HUES64 (cell line): ENCODE measurements at regions not wholly inside any gene's neighbourhood (a gene's known extent, or its start where the extent isn't known, plus 50 kb on each side); places are given as distances from the start of the nearest gene placed in this dataset.
"Not testable (repeated sequence)": the region's sequence is repeated elsewhere in the genome, so short reads cannot be mapped to it uniquely, and the experiment has no call there.

Experiments
- H3K27ac ChIP-seq: 2 replicates; pipeline ENCODE4 v1.7.0; 2013; ENCODE audit warnings: low read depth, low read length, inconsistent platforms
- H3K27me3 ChIP-seq: 2 replicates; pipeline ENCODE4 v1.6.1; 2013; ENCODE audit warnings: mild to moderate bottlenecking, low read length; ENCODE audit not compliant: insufficient read depth
- H3K36me3 ChIP-seq: 2 replicates; pipeline ENCODE4 v1.6.1; 2013; ENCODE audit warnings: mild to moderate bottlenecking, low read length; ENCODE audit not compliant: insufficient read depth
- H3K4me1 ChIP-seq: 2 replicates; pipeline ENCODE4 v1.6.1; 2013; ENCODE audit warnings: mild to moderate bottlenecking, low read length, moderate library complexity; ENCODE audit not compliant: insufficient read depth
- H3K4me3 ChIP-seq: 2 replicates; pipeline ENCODE4 v1.5.1; 2013; ENCODE audit warnings: mild to moderate bottlenecking, low read length, moderate library complexity
- H3K9ac ChIP-seq: 2 replicates; pipeline ENCODE4 v1.6.1; 2013; ENCODE audit warnings: mild to moderate bottlenecking, low read depth, low read length
- H3K9me3 ChIP-seq: 2 replicates; pipeline ENCODE4 v1.6.1; 2013; ENCODE audit warnings: low read depth, low read length; ENCODE audit not compliant: insufficient read depth
- WGBS: fragments of 150-250, 120-280 bp; methylation state at CpG from one replicate; pipeline ENCODE4 v1.1.7; 2013; ENCODE audit warnings: missing lambda C conversion rate; 5-methylcytosine and 5-hydroxymethylcytosine counted together

DNA sequence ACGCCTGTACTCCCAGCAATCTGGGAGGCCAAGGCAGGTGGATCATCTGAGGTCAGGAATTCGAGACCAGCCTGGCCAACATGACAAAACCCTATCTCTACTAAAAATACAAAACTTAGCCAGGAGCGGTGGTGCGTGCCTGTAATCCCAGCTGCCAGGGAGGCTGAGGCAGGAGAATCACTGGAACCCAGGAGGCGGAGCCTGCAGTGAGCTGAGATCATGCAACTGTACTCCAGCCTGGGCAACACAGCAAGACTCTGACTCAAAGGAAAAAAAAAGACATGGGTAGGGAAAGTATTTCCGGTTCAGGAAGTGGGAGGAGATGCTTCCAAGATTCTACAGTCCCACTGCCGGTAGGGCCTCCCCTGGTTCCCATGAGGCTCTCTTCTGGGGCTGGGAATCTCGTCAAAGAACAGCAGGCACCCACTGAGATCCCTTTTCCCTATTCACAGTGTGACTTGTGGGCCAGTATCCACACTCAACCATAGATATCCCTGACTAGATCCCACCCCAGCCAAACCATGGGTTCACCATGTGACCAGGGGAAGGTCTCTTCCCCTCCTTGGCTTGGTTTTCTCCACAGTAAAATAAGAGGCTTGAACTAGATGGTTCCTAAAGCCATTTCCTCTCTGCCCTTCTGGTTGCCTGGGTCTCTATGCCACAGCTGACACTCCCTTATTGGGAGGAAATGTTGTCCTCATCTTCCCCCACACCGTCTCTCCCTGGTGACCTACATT is 443.3 kb downstream of the BUD13 start:
- Histone ChIP-seq H3K27ac (no peak overlapping the region), H3K9me3 (no peaks in the 10 kb centered on the region), H3K27me3 (no peaks in the 10 kb centered on the region), H3K4me3 (no peak overlapping the region), H3K4me1 (peaks cover 3% of the 10 kb centered on the region; the same call in 1 of the 2 replicates), H3K36me3 (no peaks in the 10 kb centered on the region), H3K9ac (no peak overlapping the region)
- 94% methylated on average over 9 of the region's 9 CpGs for WGBS

DNA sequence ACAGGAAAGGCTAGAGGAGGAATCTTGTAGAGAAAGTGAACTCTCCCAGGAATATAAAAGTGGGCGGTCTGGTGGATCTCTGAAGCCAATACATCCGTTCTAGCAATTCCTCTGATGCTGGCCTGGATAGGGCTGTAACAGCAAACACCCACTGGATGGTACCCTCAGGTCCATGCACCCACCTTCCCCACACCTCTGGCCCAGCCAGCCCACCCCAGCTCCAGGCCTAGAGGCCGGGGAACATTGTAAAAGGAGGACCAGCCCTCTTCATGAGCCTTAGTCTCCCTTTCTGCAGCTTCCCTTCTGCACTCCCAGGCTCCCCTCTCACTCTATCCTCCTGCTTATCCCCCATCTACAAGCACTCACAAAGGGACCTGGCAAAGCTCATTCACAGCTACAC is 443.9 kb downstream of the BUD13 start:
- H3K36me3 ChIP-seq = no peaks in the 10 kb centered on the region
- H3K27me3 ChIP-seq = no peaks in the 10 kb centered on the region
- 94% methylated on average over 3 of the region's 3 CpGs for whole genome bisulfite sequencing
- no peak overlapping the region for H3K4me3 ChIP-seq
- no peaks in the 10 kb centered on the region for H3K9me3 ChIP-seq
- no peaks in the 10 kb centered on the region for H3K4me1 ChIP-seq
- no peak overlapping the region for H3K9ac ChIP-seq
- no peak overlapping the region for H3K27ac ChIP-seq

DNA sequence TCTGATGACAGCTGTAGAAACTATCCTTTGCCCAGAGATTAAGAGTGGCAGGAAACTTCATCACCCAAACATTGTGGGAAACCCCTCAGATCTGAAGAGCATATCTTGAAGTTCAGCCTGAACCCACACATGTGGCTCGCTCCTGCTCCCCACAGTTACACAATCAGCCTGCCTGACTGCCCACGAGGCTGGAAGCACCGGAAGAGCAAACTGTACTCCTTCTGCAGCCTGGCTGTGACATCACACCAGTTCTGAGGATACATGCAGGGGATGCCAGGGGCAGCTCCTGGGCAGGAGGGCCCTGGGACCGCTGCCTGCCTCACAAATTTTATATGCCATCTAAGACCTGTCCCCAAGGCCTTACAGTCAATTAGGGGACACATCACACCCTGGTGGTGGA is 444.4 kb downstream of the BUD13 start:
- Histone ChIP-seq H3K27ac (no peak overlapping the region), H3K4me1 (no peaks in the 10 kb centered on the region), H3K9me3 (no peaks in the 10 kb centered on the region), H3K9ac (no peak overlapping the region), H3K36me3 (no peaks in the 10 kb centered on the region), H3K27me3 (no peaks in the 10 kb centered on the region), H3K4me3 (no peak overlapping the region)
- WGBS = 88% methylated on average over 4 of the region's 4 CpGs

DNA sequence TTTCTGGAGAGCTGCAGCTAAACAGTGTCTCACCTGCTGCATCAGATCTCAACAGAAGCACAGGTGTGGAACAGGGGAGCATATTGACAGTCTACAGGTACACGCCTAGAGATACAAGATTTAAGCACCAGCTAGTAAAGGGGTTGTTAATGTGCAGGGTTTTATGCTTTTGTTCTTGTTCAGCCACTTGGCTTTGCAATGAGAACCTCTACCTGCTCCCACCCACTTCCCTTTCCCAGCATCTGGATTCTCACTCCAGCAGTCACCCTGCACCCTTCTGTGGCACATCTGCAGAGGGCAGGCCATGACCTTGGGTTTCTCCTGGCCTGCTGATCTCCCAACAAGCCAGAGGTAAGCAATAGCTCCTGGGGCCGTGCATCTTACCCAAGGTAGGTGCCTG is 446.6 kb downstream of the BUD13 start:
- H3K27ac ChIP-seq = no peak overlapping the region
- no peaks in the 10 kb centered on the region for H3K36me3 ChIP-seq
- peaks cover 5% of the 10 kb centered on the region for H3K9me3 ChIP-seq
- WGBS = 88% methylated on average over 2 of the region's 2 CpGs
- no peaks in the 10 kb centered on the region for H3K27me3 ChIP-seq
- no peaks in the 10 kb centered on the region for H3K4me1 ChIP-seq
- no peak overlapping the region for H3K9ac ChIP-seq
- no peak overlapping the region for H3K4me3 ChIP-seq

DNA sequence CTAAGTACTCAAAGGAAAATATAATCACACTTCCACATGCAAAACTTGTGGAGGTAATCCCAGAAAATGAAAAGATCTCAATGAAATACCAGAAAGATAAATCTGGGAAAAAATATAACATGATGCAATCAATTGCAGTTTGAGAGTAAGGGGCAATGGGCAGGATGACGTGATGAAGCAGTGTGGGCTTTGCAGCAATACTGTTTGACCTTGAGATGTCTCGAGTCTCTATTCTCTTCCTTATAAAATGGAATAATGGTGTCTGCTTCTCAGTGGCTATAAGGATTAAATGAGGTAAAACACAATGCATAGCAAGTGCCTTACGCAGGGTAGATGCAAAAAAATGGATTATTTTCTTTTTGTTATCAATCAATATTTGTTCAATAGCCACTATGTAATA is 447.5 kb downstream of the BUD13 start:
- peaks cover 14% of the 10 kb centered on the region for H3K9me3 ChIP-seq
- H3K4me3 ChIP-seq = no peak overlapping the region
- no peaks in the 10 kb centered on the region for H3K27me3 ChIP-seq
- H3K27ac ChIP-seq = no peak overlapping the region
- no peak overlapping the region for H3K9ac ChIP-seq
- no peaks in the 10 kb centered on the region for H3K36me3 ChIP-seq
- 88% methylated on average over 3 of the region's 3 CpGs for WGBS
- no peaks in the 10 kb centered on the region for H3K4me1 ChIP-seq

DNA sequence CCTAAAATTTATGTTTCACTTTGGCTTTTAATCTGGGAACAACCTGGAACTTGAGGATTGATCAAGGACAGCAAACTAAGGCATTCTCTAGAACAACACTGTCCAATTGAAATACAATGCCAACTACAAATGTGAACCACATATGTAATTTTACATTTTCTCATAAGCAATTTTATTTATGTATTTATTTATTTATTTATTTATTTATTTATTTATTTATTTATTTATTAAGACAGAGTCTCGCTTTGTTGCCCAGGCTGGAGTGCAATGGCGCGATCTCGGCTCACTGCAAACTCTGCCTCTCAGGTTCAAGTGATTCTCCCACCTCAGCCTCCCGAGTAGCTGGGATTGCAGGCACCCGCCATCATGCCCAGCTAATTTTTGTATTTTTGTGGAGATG is 448.7 kb downstream of the BUD13 start:
- H3K4me3 ChIP-seq, H3K9ac ChIP-seq, H3K27ac ChIP-seq, H3K27me3 ChIP-seq, H3K36me3 ChIP-seq, H3K4me1 ChIP-seq: not testable (repeated sequence)
- H3K9me3 ChIP-seq = peaks cover 16% of the 10 kb centered on the region
- WGBS = 96% methylated on average over 6 of the region's 6 CpGs

DNA sequence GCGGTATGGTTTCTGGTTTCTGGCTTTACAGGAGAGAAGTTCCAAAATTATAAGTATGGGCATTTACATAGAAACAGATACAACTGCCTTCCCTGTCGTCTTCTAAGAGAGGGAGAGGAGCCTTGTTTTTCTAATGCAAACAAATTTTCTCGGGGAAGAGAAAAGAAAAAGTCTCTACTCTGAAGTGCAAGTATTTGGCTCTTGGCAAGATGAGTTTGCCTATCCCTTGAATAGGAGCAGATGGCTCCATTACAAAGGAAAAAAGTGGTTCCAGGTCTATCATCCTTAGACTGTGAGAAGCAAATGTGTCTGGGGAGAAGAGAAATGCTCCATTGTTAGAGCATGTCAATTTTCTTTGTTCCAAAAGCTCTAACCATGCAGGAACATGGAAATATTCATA is 455.6 kb downstream of the BUD13 start:
- Histone ChIP-seq H3K27ac (peak overlapping the region; percentile 45; the same call in 1 of the 2 replicates), H3K9ac (no peak overlapping the region), H3K4me3 (no peak overlapping the region), H3K36me3 (no peaks in the 10 kb centered on the region), H3K27me3 (no peaks in the 10 kb centered on the region), H3K9me3 (peaks cover 16% of the 10 kb centered on the region), H3K4me1 (peaks cover 24% of the 10 kb centered on the region)
- 22% methylated on average over 3 of the region's 3 CpGs for WGBS

DNA sequence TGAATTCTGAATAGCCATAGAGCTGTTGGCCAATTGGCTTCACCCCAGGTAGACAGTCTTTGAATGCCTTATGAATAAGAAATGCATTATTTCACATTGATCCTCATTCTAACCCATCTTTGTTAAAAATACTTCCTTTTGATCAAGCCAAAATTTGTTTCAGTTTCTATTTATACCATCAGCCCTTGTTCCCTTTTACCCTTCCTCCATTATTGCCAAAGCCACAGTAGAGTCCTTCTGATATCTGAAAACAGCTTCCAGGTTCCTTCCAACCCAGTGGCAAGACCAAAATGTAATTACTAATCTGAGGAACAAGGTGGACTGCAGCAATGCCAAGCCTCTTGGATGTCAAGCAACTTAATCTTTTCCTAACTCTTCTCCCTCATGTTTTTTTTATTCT is 458.8 kb downstream of the BUD13 start:
- H3K27ac ChIP-seq = no peak overlapping the region
- H3K9ac ChIP-seq = no peak overlapping the region
- H3K4me3 ChIP-seq = no peak overlapping the region
- no peaks in the 10 kb centered on the region for H3K9me3 ChIP-seq
- H3K27me3 ChIP-seq = no peaks in the 10 kb centered on the region
- H3K4me1 ChIP-seq = peaks cover 24% of the 10 kb centered on the region
- H3K36me3 ChIP-seq = no peaks in the 10 kb centered on the region

DNA sequence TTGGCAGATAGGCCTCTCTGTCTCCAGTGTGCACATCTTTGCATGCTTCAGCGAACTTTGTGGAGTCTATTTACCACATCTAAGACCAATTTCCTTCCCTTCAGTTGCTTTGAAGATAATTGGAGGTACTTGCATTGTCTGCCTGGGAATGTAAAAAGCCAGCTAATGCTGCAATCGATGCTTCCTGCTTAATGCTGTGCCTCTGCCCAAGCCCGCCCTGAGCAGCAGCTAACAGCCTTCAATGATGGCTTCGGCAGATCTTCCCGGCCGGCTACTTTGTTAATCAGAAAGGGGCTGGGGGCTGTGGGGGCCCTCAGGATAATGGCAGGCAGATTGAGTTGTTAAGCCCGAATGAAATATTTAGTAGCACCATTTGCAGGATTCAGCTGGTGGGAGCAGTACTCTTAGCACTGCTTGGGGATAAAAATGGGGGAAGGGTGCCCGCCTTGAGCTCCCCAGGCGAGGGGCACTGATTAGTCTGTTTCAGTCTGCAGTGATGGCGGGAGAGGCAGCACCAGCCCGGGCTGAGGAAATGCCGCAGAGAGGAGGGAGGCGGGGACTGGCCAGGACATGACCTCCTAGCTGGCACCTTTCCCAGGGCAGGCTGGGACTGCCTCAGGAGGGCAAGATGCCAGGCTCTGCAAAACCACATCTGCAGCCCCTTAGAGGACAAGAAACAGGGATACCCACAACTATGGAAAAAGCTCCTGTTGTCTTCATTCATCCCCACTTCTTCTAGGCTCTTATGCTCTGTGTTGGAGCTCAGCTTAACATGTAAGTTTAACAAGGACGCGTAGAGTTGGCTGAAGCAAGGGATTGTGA is 460.0 kb downstream of the BUD13 start:
- WGBS = 82% methylated on average over 15 of the region's 15 CpGs
- Histone ChIP-seq H3K4me1 (peaks cover 18% of the 10 kb centered on the region), H3K27me3 (no peaks in the 10 kb centered on the region), H3K4me3 (no peak overlapping the region), H3K9ac (no peak overlapping the region), H3K27ac (no peak overlapping the region), H3K9me3 (no peaks in the 10 kb centered on the region), H3K36me3 (no peaks in the 10 kb centered on the region)

DNA sequence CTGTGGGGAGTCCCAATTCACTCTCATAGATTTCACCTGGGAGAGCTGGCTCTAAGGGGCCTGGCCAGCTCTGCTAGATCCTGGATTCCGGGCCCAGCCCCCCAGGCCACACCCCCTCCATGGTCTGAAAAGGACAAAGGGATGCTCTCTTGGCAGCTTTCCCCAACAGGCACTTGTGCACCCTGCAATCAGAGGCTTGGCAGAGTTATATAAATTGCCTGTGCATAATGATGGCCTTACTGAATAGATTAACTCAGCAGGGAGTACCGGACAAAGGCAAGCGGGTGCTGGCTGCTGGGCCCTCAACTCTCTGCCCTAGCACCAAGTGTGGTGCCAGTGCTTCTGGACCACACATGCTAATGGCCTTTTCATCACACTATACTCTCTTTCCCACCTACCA is 461.6 kb downstream of the BUD13 start:
- Histone ChIP-seq H3K36me3 (no peaks in the 10 kb centered on the region), H3K27ac (no peak overlapping the region), H3K9ac (no peak overlapping the region), H3K4me3 (no peak overlapping the region), H3K27me3 (no peaks in the 10 kb centered on the region), H3K4me1 (peaks cover 9% of the 10 kb centered on the region; the same call in 1 of the 2 replicates), H3K9me3 (no peaks in the 10 kb centered on the region)
- WGBS = 74% methylated on average over 3 of the region's 3 CpGs

DNA sequence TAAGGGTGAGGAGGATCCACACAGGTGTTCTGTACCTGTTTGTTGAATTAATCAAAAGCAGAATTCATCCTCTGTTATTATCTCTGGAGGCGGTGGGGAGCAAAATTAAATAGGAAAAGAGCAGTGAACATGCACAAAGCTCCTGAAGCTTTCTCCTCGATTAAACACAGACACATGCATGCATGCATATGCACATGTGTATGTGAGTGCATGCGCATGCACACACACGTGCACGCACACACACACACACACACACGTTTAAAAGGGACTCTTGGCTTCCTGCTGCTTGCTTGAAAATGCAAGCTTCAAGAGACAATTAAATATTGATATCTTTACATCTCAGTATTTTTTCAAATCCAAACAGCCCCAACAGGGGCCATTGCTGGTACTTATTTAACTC is 462.1 kb downstream of the BUD13 start:
- H3K27ac ChIP-seq = no peak overlapping the region
- no peaks in the 10 kb centered on the region for H3K27me3 ChIP-seq
- no peak overlapping the region for H3K9ac ChIP-seq
- no peak overlapping the region for H3K4me3 ChIP-seq
- peaks cover 9% of the 10 kb centered on the region; the same call in 1 of the 2 replicates for H3K4me1 ChIP-seq
- 86% methylated on average over 6 of the region's 6 CpGs for WGBS
- no peaks in the 10 kb centered on the region for H3K36me3 ChIP-seq
- no peaks in the 10 kb centered on the region for H3K9me3 ChIP-seq
